ENCODE measurements at regions not wholly inside any gene's neighbourhood (a gene's known extent, or its start where the extent isn't known, plus 50 kb on each side); places are given as distances from the start of the nearest gene placed in this dataset.

DNA sequence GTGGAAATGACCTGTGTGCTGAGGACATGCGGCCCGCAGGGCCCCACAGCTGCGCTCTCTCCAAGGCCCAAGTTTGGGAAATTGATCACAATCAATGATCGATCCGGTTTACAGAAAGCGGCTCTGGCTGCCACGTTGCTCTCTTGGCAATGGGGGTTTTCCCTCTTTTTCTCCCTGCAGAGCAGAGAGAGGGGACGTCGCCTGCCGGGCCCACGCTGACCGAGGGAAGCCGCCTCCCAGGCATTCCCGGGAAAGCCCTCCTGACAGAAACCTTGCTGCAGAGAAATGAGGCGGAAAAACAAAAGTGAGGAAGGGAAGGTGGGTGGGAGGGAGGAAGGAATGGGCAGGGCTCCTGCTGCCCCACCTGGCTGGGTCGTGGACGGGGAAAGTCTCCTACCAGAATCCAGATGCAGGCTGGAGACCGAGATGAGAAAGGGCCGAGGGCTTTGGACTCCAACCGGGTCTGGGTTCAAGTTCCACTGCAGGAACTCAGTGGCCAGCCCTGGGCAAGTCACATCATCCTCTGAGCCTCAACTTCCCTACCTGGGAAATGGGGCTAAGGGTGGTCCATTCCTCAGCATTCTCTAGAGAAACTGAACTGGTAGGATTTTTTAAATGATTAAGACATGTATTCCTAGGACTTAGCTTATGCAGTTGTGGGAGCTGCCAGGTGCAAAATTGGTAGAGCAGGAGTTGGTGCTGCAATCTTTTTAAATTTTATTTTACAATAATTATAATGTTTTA is 75.5 kb downstream of the PHETA1 start:
- TF ChIP-seq CTCF (IDR thresholded peaks at IDR 0.05) (no peak), POLR2A (IDR thresholded peaks at IDR 0.05) (no peak)

Measured in uterus (tissue), 2 donors.